Urothelium cell line (cell line): ENCODE measurements at regions not wholly inside any gene's neighbourhood (a gene's known extent, or its start where the extent isn't known, plus 50 kb on each side); places are given as distances from the start of the nearest gene placed in this dataset.
"Not testable (repeated sequence)": the region's sequence is repeated elsewhere in the genome, so short reads cannot be mapped to it uniquely, and the experiment has no call there.

Experiments
- DNase-seq: peaks from one replicate; pipeline ENCODE4 v3.0.0; 2011; ENCODE audit warnings: low spot score, mixed read lengths
- FAIRE-seq: peaks from 2 replicates; lab custom pipeline; 2011; peaks lifted over from hg19 to GRCh38; lab: Jason Lieb, UNC

- DNase-seq (no peak), FAIRE-seq (no peak)
Observed at GRCh38 chr5:66411701-66412100, 184.5 kb upstream of the MAST4 start.

GRCh38 chr5:66413931-66414330, 182.3 kb upstream of the MAST4 start:
- FAIRE-seq (no peak), DNase-seq (no peak)

GRCh38 chr5:66415208-66415607, 181.0 kb upstream of the MAST4 start:
- DNase-seq, result no peak

GRCh38 chr5:66416698-66417097, 179.5 kb upstream of the MAST4 start:
- DNase-seq (no peak), FAIRE-seq (no peak)

More at GRCh38 chr5:66415208-66415607, 181.0 kb upstream of the MAST4 start:
- no peak for FAIRE-seq

- DNase-seq, result no peak
- no peak for FAIRE-seq
Observed at GRCh38 chr5:66417781-66418180, 178.4 kb upstream of the MAST4 start.

- FAIRE-seq (no peak), DNase-seq (no peak)
Observed at GRCh38 chr5:66423484-66423883, 172.7 kb upstream of the MAST4 start.

- DNase-seq, result no peak
- no peak for FAIRE-seq
Observed at GRCh38 chr5:66425842-66426241, 170.4 kb upstream of the MAST4 start.

GRCh38 chr5:66426259-66427138, 169.7 kb upstream of the MAST4 start:
- FAIRE-seq (no peak), DNase-seq (no peak)

- FAIRE-seq (no peak), DNase-seq (no peak)
Observed at GRCh38 chr5:66427139-66427442, 169.1 kb upstream of the MAST4 start.

GRCh38 chr5:66436721-66437120, 159.5 kb upstream of the MAST4 start:
- peak; percentile 20 for DNase-seq
- FAIRE-seq, result no peak

- FAIRE-seq (no peak), DNase-seq (no peak)
Observed at GRCh38 chr5:66438087-66438486, 158.1 kb upstream of the MAST4 start.

GRCh38 chr5:66438696-66439095, 157.5 kb upstream of the MAST4 start:
- DNase-seq, result no peak
- FAIRE-seq, result no peak

GRCh38 chr5:66440202-66440680, 156.0 kb upstream of the MAST4 start:
- no peak for FAIRE-seq

GRCh38 chr5:66441351-66441750, 154.8 kb upstream of the MAST4 start:
- DNase-seq (no peak), FAIRE-seq (no peak)

More at GRCh38 chr5:66440202-66440680, 156.0 kb upstream of the MAST4 start:
- DNase-seq, result peak; percentile 55

- no peak for FAIRE-seq
Observed at GRCh38 chr5:66442951-66443445, 153.2 kb upstream of the MAST4 start.

GRCh38 chr5:66443462-66444130, 152.6 kb upstream of the MAST4 start:
- DNase-seq (no peak), FAIRE-seq (no peak)

More at GRCh38 chr5:66442951-66443445, 153.2 kb upstream of the MAST4 start:
- no peak for DNase-seq

- DNase-seq, FAIRE-seq: not testable (repeated sequence)
Observed at GRCh38 chr5:66448070-66448469, 148.1 kb upstream of the MAST4 start.

GRCh38 chr5:66450237-66450636, 146.0 kb upstream of the MAST4 start:
- FAIRE-seq, result no peak
- DNase-seq, result no peak

- no peak for DNase-seq
- peak; percentile 9 for FAIRE-seq
Observed at GRCh38 chr5:66450988-66451387, 145.2 kb upstream of the MAST4 start.

GRCh38 chr5:66452109-66452508, 144.1 kb upstream of the MAST4 start:
- no peak for DNase-seq
- FAIRE-seq, result no peak

GRCh38 chr5:66454186-66455078, 141.8 kb upstream of the MAST4 start:
- DNase-seq (peak; percentile 62), FAIRE-seq (no peak)
